ENCODE measurements at regions not wholly inside any gene's neighbourhood (a gene's known extent, or its start where the extent isn't known, plus 50 kb on each side); places are given as distances from the start of the nearest gene placed in this dataset.

DNA sequence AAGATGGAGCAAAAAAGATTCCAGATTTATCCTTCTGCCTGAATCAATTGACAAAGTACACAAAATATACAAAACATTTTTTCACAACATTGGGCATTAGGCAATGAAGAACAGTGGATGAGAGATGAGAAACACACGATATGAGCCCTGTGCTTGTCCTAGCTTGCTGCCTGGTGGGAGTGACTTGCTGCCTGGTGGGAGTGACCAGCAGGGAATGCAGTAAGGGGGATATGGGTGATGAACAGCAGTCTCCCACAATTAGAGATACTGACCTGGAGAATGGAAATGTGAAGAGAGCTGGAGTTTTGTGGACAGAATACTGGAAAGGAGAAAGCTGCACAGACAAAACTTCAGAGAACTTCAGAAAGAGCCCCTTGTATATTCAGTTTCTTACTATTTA is 629.4 kb upstream of the FRG1 start:
- TF ChIP-seq, protein P1, sequence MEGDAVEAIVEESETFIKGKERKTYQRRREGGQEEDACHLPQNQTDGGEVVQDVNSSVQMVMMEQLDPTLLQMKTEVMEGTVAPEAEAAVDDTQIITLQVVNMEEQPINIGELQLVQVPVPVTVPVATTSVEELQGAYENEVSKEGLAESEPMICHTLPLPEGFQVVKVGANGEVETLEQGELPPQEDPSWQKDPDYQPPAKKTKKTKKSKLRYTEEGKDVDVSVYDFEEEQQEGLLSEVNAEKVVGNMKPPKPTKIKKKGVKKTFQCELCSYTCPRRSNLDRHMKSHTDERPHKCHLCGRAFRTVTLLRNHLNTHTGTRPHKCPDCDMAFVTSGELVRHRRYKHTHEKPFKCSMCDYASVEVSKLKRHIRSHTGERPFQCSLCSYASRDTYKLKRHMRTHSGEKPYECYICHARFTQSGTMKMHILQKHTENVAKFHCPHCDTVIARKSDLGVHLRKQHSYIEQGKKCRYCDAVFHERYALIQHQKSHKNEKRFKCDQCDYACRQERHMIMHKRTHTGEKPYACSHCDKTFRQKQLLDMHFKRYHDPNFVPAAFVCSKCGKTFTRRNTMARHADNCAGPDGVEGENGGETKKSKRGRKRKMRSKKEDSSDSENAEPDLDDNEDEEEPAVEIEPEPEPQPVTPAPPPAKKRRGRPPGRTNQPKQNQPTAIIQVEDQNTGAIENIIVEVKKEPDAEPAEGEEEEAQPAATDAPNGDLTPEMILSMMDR (IDR thresholded peaks at IDR 0.05) = no peak
- TF ChIP-seq POLR2A (IDR thresholded peaks at IDR 0.05) = no peak
- no peak for TF ChIP-seq EP300 (IDR thresholded peaks at IDR 0.05)
- TF ChIP-seq POLR2AphosphoS5 (IDR thresholded peaks at IDR 0.05) = no peak
